Mammary epithelial cell (primary cell): ENCODE measurements at regions not wholly inside any gene's neighbourhood (a gene's known extent, or its start where the extent isn't known, plus 50 kb on each side); places are given as distances from the start of the nearest gene placed in this dataset.

Experiments
- CTCF ChIP-seq, 2 donors: IDR thresholded peaks in 1 of 2; conservative IDR thresholded peaks in 1 of 2; 2 replicates each; pipeline ENCODE4 v1.5.1; 2011 to 2012; ENCODE audit warnings: inconsistent platforms in 2 of 2, low read length in 2 of 2, mild to moderate bottlenecking in 2 of 2, control low read depth in 1 of 2, low read depth in 1 of 2; ENCODE audit not compliant: insufficient read depth in 1 of 2; ENCODE audit errors: extremely low read depth in 1 of 2
- EZH2 ChIP-seq: IDR thresholded peaks from 2 replicates; pipeline ENCODE4 v1.6.1; 2012; ENCODE audit warnings: low read length, inconsistent platforms, borderline replicate concordance

- TF ChIP-seq CTCF (conservative IDR thresholded peaks at IDR 0.05 in 1 of 2, IDR thresholded peaks at IDR 0.05 in 1 of 2; ENCODE audit: extremely low read depth in 1 of 2, insufficient read depth in 1 of 2, low read depth in 1 of 2, low read length in 2 of 2) (no peak), EZH2 (no peak)
These were observed 115.1 kb upstream of the IRX4 start for GRCh38 chr5:1997640-1998347.
